ENCODE measurements at regions not wholly inside any gene's neighbourhood (a gene's known extent, or its start where the extent isn't known, plus 50 kb on each side); places are given as distances from the start of the nearest gene placed in this dataset.

GRCh38 chr2:217252181-217252580, 392.3 kb upstream of the TNP1 start:
- no peak overlapping the region for H3K9ac ChIP-seq (ENCODE audit: low read length)
- H3K23ac ChIP-seq (ENCODE audit: low read length): no peak overlapping the region
- no peak overlapping the region for H3K4me3 ChIP-seq (ENCODE audit: low read length)
- no peaks in the 10 kb centered on the region for H3K79me1 ChIP-seq (ENCODE audit: low read length)
- H2AK5ac ChIP-seq (ENCODE audit: low read length): no peak overlapping the region
- WGBS (ENCODE audit: extremely low coverage, insufficient coverage, low lambda C conversion rate): no CpG with 5 or more reads among the region's 4 CpGs
- no peak overlapping the region for H4K8ac ChIP-seq (ENCODE audit: low read depth, low read length)
- no peak overlapping the region for H2BK15ac ChIP-seq (replicated peaks; ENCODE audit: low read depth)
- no peaks in the 10 kb centered on the region for H3K27me3 ChIP-seq (ENCODE audit: insufficient read depth, low read length, poor library complexity)
- no peak overlapping the region for H3K4ac ChIP-seq (ENCODE audit: low read depth, low read length)
- no peak overlapping the region for H3K18ac ChIP-seq (ENCODE audit: low read length)
- H2BK120ac ChIP-seq (ENCODE audit: low read depth, low read length): no peak overlapping the region
- H3K79me2 ChIP-seq (ENCODE audit: control insufficient read depth, insufficient read depth, low read length): no peaks in the 10 kb centered on the region
- no peak overlapping the region for H3K4me2 ChIP-seq (ENCODE audit: low read length)
- H2BK5ac ChIP-seq (ENCODE audit: low read length): no peak overlapping the region
- no peaks in the 10 kb centered on the region for H3K4me1 ChIP-seq (ENCODE audit: control insufficient read depth, low read depth, low read length)
- DNase-seq: no peak
- H3K27ac ChIP-seq (ENCODE audit: low read depth, low read length): no peak overlapping the region
- H4K5ac ChIP-seq (ENCODE audit: low read length): no peak overlapping the region
- no peak overlapping the region for H3K56ac ChIP-seq (ENCODE audit: low read length)
- no peaks in the 10 kb centered on the region for H3K36me3 ChIP-seq (ENCODE audit: control insufficient read depth, insufficient read depth, low read length)

DNA sequence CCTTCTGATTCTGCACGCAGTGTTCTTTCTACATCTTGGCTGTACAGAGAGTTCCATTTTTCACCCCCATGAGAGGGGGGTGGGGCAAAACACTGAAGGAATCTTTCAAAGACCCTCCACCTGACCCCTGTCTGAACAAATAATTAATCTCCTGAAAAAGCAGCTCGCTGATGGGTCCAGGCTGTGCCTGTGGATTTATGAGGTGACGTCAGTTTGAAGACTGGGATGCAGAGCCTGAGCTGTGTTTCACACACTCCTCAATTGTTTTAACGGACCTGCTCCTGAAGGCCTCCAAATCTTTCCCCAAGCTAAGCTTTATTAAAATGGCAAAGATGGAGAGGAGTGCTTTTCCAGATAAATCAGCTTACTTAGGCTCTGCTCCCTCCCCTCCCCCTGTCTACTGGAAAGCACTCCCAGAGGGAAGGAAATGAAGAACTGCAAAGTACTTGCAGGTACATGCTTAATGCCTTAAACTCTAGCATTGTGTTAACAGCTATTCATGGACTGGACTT, 390.2 kb upstream of the TNP1 start:
- no peak overlapping the region for H3K23ac ChIP-seq (ENCODE audit: low read length)
- no peak overlapping the region for H3K27ac ChIP-seq (ENCODE audit: low read depth, low read length)
- no CpG with 5 or more reads among the region's 4 CpGs for WGBS (ENCODE audit: extremely low coverage, insufficient coverage, low lambda C conversion rate)
- H3K9ac ChIP-seq (ENCODE audit: low read length): no peak overlapping the region
- no peak overlapping the region for H3K4ac ChIP-seq (ENCODE audit: low read depth, low read length)
- no peak for DNase-seq
- H4K5ac ChIP-seq (ENCODE audit: low read length): no peak overlapping the region
- H3K27me3 ChIP-seq (ENCODE audit: insufficient read depth, low read length, poor library complexity): no peaks in the 10 kb centered on the region
- no peaks in the 10 kb centered on the region for H3K36me3 ChIP-seq (ENCODE audit: control insufficient read depth, insufficient read depth, low read length)
- no peaks in the 10 kb centered on the region for H3K4me1 ChIP-seq (ENCODE audit: control insufficient read depth, low read depth, low read length)
- no peak overlapping the region for H4K8ac ChIP-seq (ENCODE audit: low read depth, low read length)
- no peak overlapping the region for H2AK5ac ChIP-seq (ENCODE audit: low read length)
- no peaks in the 10 kb centered on the region for H3K79me2 ChIP-seq (ENCODE audit: control insufficient read depth, insufficient read depth, low read length)
- H2BK120ac ChIP-seq (ENCODE audit: low read depth, low read length): no peak overlapping the region
- no peak overlapping the region for H3K4me3 ChIP-seq (ENCODE audit: low read length)
- no peak overlapping the region for H2BK5ac ChIP-seq (ENCODE audit: low read length)
- H3K79me1 ChIP-seq (ENCODE audit: low read length): no peaks in the 10 kb centered on the region
- H2BK15ac ChIP-seq (replicated peaks; ENCODE audit: low read depth): no peak overlapping the region
- no peak overlapping the region for H3K18ac ChIP-seq (ENCODE audit: low read length)
- H3K56ac ChIP-seq (ENCODE audit: low read length): no peak overlapping the region
- no peak overlapping the region for H3K4me2 ChIP-seq (ENCODE audit: low read length)

DNA sequence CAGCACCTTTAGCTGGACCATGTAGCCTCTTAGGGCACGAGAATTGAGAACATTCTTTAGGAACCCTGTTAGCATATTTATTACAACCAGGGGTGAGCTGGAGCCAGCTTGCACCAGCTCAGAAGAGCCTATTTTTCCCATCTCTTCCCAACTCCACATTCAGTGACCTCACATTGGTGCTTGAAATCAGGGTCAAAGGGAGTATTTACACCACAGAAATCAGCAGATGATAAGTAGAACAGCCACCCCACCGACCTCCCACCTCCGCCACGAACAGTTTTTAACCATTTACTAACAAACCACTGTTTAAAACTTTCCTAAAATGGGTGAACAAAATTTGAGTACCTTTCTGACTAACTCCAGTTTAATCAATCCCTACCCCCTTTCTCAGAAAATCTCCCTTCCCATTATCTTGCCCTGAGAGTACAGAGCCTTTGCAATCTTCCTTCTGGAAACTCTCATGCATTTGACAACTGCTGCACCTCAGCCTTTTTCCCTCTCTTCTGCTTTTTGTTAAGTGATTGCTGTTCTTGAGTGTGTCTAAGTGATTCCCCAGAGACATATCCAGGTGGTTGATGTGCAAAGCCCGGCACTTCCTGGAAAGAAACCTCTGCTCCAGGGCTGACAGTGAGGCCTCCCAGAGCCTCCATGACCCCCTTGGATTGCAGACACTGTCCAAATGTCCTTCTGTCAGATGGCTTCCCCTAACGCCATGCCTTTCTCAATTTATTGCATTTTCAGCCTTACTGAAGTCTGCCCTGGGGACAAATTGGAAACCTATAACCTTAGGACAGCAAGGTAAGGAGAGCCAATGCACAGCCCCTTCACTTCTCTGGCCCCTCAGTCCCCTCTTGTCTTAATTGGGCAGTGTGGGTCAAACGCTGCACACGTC, 389.5 kb upstream of the TNP1 start:
- Histone ChIP-seq H3K56ac (ENCODE audit: low read length) (no peak overlapping the region), H2BK5ac (ENCODE audit: low read length) (no peak overlapping the region), H3K4me3 (ENCODE audit: low read length) (no peak overlapping the region), H3K27ac (ENCODE audit: low read depth, low read length) (no peak overlapping the region), H3K23ac (ENCODE audit: low read length) (no peak overlapping the region), H3K79me1 (ENCODE audit: low read length) (no peaks in the 10 kb centered on the region), H4K8ac (ENCODE audit: low read depth, low read length) (no peak overlapping the region), H2BK120ac (ENCODE audit: low read depth, low read length) (no peak overlapping the region), H3K79me2 (ENCODE audit: control insufficient read depth, insufficient read depth, low read length) (no peaks in the 10 kb centered on the region), H2AK5ac (ENCODE audit: low read length) (no peak overlapping the region), H3K27me3 (ENCODE audit: insufficient read depth, low read length, poor library complexity) (no peaks in the 10 kb centered on the region), H2BK15ac (replicated peaks; ENCODE audit: low read depth) (no peak overlapping the region), H3K36me3 (ENCODE audit: control insufficient read depth, insufficient read depth, low read length) (no peaks in the 10 kb centered on the region), H4K5ac (ENCODE audit: low read length) (no peak overlapping the region), H3K4me2 (ENCODE audit: low read length) (no peak overlapping the region), H3K18ac (ENCODE audit: low read length) (no peak overlapping the region), H3K9ac (ENCODE audit: low read length) (no peak overlapping the region), H3K4me1 (ENCODE audit: control insufficient read depth, low read depth, low read length) (no peaks in the 10 kb centered on the region), H3K4ac (ENCODE audit: low read depth, low read length) (no peak overlapping the region)
- DNase-seq: no peak
- WGBS (ENCODE audit: extremely low coverage, insufficient coverage, low lambda C conversion rate): no CpG with 5 or more reads among the region's 8 CpGs

DNA sequence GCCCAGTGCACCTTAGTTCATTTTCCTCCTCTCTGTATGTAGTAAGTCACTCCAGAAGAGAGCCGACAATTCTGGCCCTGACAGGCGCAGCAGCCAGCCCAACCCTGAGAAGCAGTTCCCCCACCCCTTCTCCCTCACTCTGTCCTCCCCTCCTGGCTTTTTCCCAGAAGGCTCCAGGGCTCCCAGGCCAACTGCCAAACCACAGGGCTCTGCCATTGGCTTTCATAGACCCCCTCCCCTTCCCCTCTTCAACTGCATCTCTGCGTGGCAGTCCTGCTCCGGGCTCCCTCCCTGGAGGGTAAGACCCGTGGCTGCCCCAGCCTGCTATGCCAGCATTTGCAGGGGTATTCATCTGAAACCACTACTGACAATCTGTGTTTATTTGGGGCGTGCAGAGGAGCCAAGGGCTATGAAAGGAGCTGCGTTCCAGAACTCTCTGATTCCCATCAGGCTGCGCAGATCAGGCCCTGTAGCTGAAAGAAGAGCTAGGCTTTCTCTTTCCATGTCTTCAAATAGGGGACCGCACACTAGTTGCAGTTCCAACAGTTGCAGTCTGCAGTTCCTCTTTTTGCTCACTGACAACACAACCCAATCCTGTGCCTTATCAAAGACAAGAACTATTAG, 388.6 kb upstream of the TNP1 start:
- no peaks in the 10 kb centered on the region for H3K27me3 ChIP-seq (ENCODE audit: insufficient read depth, low read length, poor library complexity)
- no peak overlapping the region for H3K27ac ChIP-seq (ENCODE audit: low read depth, low read length)
- H2BK5ac ChIP-seq (ENCODE audit: low read length): no peak overlapping the region
- no peak overlapping the region for H3K4ac ChIP-seq (ENCODE audit: low read depth, low read length)
- no peaks in the 10 kb centered on the region for H3K79me2 ChIP-seq (ENCODE audit: control insufficient read depth, insufficient read depth, low read length)
- no peaks in the 10 kb centered on the region for H3K4me1 ChIP-seq (ENCODE audit: control insufficient read depth, low read depth, low read length)
- H3K18ac ChIP-seq (ENCODE audit: low read length): no peak overlapping the region
- H3K4me3 ChIP-seq (ENCODE audit: low read length): no peak overlapping the region
- no peak overlapping the region for H3K23ac ChIP-seq (ENCODE audit: low read length)
- no peaks in the 10 kb centered on the region for H3K79me1 ChIP-seq (ENCODE audit: low read length)
- no peak overlapping the region for H3K9ac ChIP-seq (ENCODE audit: low read length)
- no CpG with 5 or more reads among the region's 9 CpGs for WGBS (ENCODE audit: extremely low coverage, insufficient coverage, low lambda C conversion rate)
- H3K4me2 ChIP-seq (ENCODE audit: low read length): no peak overlapping the region
- no peak overlapping the region for H2BK120ac ChIP-seq (ENCODE audit: low read depth, low read length)
- H2BK15ac ChIP-seq (replicated peaks; ENCODE audit: low read depth): no peak overlapping the region
- no peak overlapping the region for H4K5ac ChIP-seq (ENCODE audit: low read length)
- H4K8ac ChIP-seq (ENCODE audit: low read depth, low read length): no peak overlapping the region
- no peaks in the 10 kb centered on the region for H3K36me3 ChIP-seq (ENCODE audit: control insufficient read depth, insufficient read depth, low read length)
- H2AK5ac ChIP-seq (ENCODE audit: low read length): no peak overlapping the region
- DNase-seq: peak; percentile 30
- no peak overlapping the region for H3K56ac ChIP-seq (ENCODE audit: low read length)

DNA sequence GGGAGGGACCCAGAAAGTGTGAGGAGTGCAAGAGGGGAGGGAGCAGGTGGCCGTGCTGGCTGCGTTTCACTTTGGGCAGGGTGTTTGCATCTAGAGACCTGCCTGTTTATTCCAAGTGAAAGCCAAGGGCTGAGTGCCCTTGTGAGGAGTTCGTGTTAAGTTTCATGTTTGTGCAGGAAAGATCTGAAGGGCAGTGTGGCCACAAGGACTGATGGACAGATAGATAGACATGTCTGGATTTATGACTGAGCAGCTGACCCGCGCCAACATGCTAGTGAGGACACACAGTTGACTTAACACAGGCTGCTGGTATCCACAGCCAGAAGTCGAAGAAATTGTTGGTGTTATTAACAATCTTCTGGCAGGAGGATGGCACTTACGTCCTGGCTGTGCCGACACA, 387.6 kb upstream of the TNP1 start:
- no peak overlapping the region for H3K4me3 ChIP-seq (ENCODE audit: low read length)
- H3K79me2 ChIP-seq (ENCODE audit: control insufficient read depth, insufficient read depth, low read length): no peaks in the 10 kb centered on the region
- no peak overlapping the region for H4K5ac ChIP-seq (ENCODE audit: low read length)
- H3K27ac ChIP-seq (ENCODE audit: low read depth, low read length): no peak overlapping the region
- no peak overlapping the region for H3K9ac ChIP-seq (ENCODE audit: low read length)
- H2BK5ac ChIP-seq (ENCODE audit: low read length): no peak overlapping the region
- H3K27me3 ChIP-seq (ENCODE audit: insufficient read depth, low read length, poor library complexity): no peaks in the 10 kb centered on the region
- no peak overlapping the region for H3K18ac ChIP-seq (ENCODE audit: low read length)
- WGBS (ENCODE audit: extremely low coverage, insufficient coverage, low lambda C conversion rate): no CpG with 5 or more reads among the region's 8 CpGs
- H2BK120ac ChIP-seq (ENCODE audit: low read depth, low read length): no peak overlapping the region
- no peak overlapping the region for H3K56ac ChIP-seq (ENCODE audit: low read length)
- no peaks in the 10 kb centered on the region for H3K4me1 ChIP-seq (ENCODE audit: control insufficient read depth, low read depth, low read length)
- H3K36me3 ChIP-seq (ENCODE audit: control insufficient read depth, insufficient read depth, low read length): no peaks in the 10 kb centered on the region
- no peak overlapping the region for H3K4ac ChIP-seq (ENCODE audit: low read depth, low read length)
- H2BK15ac ChIP-seq (replicated peaks; ENCODE audit: low read depth): no peak overlapping the region
- no peak overlapping the region for H3K4me2 ChIP-seq (ENCODE audit: low read length)
- H2AK5ac ChIP-seq (ENCODE audit: low read length): no peak overlapping the region
- DNase-seq: no peak
- H3K79me1 ChIP-seq (ENCODE audit: low read length): no peaks in the 10 kb centered on the region
- H3K23ac ChIP-seq (ENCODE audit: low read length): no peak overlapping the region
- no peak overlapping the region for H4K8ac ChIP-seq (ENCODE audit: low read depth, low read length)
